ENCODE measurements at regions not wholly inside any gene's neighbourhood (a gene's known extent, or its start where the extent isn't known, plus 50 kb on each side); places are given as distances from the start of the nearest gene placed in this dataset.

DNA sequence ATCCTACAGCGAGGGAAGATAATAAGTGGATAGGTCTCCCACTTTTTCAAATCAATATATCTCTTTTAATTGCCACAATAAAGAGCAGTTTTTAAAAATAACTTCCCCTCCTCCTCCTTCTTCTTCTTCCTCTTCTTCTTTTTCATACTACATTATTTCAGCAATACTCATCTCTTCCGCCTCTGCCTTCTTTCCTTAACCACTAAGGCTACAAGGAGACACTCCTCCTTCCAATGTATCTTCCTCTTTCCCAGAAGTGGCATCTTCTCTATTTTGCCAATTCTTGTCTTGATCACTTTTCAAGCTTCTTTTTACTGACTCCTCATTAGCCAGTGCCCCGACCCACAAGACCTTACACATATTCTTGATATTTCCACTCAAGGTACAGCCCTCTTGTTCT, 546.6 kb upstream of the CHAC2 start:
- H3K4me3 Mint-ChIP-seq (ENCODE audit: unreplicated experiment) = no peak overlapping the region
- TF ChIP-seq, protein P1, sequence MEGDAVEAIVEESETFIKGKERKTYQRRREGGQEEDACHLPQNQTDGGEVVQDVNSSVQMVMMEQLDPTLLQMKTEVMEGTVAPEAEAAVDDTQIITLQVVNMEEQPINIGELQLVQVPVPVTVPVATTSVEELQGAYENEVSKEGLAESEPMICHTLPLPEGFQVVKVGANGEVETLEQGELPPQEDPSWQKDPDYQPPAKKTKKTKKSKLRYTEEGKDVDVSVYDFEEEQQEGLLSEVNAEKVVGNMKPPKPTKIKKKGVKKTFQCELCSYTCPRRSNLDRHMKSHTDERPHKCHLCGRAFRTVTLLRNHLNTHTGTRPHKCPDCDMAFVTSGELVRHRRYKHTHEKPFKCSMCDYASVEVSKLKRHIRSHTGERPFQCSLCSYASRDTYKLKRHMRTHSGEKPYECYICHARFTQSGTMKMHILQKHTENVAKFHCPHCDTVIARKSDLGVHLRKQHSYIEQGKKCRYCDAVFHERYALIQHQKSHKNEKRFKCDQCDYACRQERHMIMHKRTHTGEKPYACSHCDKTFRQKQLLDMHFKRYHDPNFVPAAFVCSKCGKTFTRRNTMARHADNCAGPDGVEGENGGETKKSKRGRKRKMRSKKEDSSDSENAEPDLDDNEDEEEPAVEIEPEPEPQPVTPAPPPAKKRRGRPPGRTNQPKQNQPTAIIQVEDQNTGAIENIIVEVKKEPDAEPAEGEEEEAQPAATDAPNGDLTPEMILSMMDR (IDR thresholded peaks at IDR 0.05; ENCODE audit: unreplicated experiment) = no peak
- no peaks in the 10 kb centered on the region for H3K36me3 Mint-ChIP-seq (ENCODE audit: insufficient read depth, unreplicated experiment)
- no peak overlapping the region for H3K27ac Mint-ChIP-seq (ENCODE audit: low read depth, unreplicated experiment)
- POLR2A ChIA-PET = interaction anchor here (0.6 kb wide), 1 partner anchor 987 kb away, joined by 3 read pairs; no protein-coding TSS in a partner anchor
- DNase-seq (ENCODE audit: unreplicated experiment) = no peak
- CTCF ChIA-PET = interaction anchor here (1.2 to 2.0 kb wide), 3 partner anchors 11 to 17 kb away, joined by 3 to 5 read pairs (median 4); no protein-coding TSS in a partner anchor
- H3K9me3 Mint-ChIP-seq (ENCODE audit: unreplicated experiment) = no peaks in the 10 kb centered on the region
- no peaks in the 10 kb centered on the region for H3K4me1 Mint-ChIP-seq (ENCODE audit: insufficient read depth, unreplicated experiment)
- no peaks in the 10 kb centered on the region for H3K27me3 Mint-ChIP-seq (ENCODE audit: insufficient read depth, unreplicated experiment)
- BruUV-seq (replicated peaks) = no TSS peak
- intact Hi-C loops (cut with micrococcal nuclease) = no loop called here

DNA sequence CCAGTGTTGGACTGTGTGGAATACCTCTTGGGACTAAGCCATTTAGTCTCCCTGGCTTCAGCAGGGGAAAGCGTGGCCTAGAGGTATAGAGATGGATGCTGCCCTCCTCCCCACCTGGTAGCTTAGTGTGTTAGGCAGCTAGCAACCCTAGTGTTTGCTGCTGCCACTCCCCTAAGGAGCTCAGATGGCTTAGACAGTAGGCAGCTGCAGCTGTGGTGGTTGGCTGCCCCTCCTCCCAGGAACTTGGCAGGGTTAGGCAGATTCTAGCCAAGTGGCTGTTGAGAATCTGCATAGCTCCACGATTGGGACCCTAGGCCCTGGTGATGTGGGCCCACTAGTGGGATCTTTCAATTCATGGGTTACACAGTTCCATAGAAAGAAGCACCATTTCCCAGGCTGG, 550.4 kb upstream of the CHAC2 start:
- peaks cover 16% of the 10 kb centered on the region for H3K9me3 Mint-ChIP-seq (ENCODE audit: unreplicated experiment)
- H3K27ac Mint-ChIP-seq (ENCODE audit: low read depth, unreplicated experiment) = no peak overlapping the region
- CTCF ChIA-PET = interaction anchor here (0.6 to 0.7 kb wide), 2 partner anchors 17 to 245 kb away, joined by 3 read pairs; no protein-coding TSS in a partner anchor
- intact Hi-C loops (cut with micrococcal nuclease) = no loop called here
- no peaks in the 10 kb centered on the region for H3K36me3 Mint-ChIP-seq (ENCODE audit: insufficient read depth, unreplicated experiment)
- TF ChIP-seq, protein P1 (IDR thresholded peaks at IDR 0.05; ENCODE audit: unreplicated experiment) = no peak
- H3K27me3 Mint-ChIP-seq (ENCODE audit: insufficient read depth, unreplicated experiment) = no peaks in the 10 kb centered on the region
- POLR2A ChIA-PET = no interaction called here
- no TSS peak for BruUV-seq (replicated peaks)
- no peak overlapping the region for H3K4me3 Mint-ChIP-seq (ENCODE audit: unreplicated experiment)
- no peak for DNase-seq (ENCODE audit: unreplicated experiment)
- no peaks in the 10 kb centered on the region for H3K4me1 Mint-ChIP-seq (ENCODE audit: insufficient read depth, unreplicated experiment)

DNA sequence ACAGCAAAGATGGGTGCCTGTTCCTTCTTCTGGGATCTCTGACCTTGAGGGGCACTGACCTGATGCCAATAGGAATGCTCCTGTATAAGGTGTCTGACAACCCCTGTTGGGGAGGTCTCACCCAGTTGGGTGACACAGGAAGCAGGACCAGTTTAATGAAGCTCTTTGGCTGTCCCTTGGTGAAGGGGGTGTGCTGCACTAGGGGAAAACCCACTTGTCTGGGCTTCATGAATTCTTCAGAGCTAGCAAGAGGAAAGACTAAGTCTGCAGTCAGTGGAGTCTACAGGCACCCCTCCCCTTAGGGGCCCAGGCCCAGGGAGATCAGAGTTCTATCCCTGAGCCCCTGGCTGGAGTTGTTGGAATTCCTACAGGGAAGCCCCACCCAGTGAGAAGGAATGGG, 550.8 kb upstream of the CHAC2 start:
- ChIA-PET CTCF (interaction anchor here (0.6 kb wide), 1 partner anchor 17 kb away, joined by 3 read pairs; no protein-coding TSS in a partner anchor), POLR2A (interaction anchor here (0.6 kb wide), 1 partner anchor 642 kb away, joined by 3 read pairs; no protein-coding TSS in a partner anchor)
- Mint-ChIP-seq H3K4me3 (ENCODE audit: unreplicated experiment) (no peak overlapping the region), H3K9me3 (ENCODE audit: unreplicated experiment) (peaks cover 16% of the 10 kb centered on the region), H3K4me1 (ENCODE audit: insufficient read depth, unreplicated experiment) (no peaks in the 10 kb centered on the region), H3K27ac (ENCODE audit: low read depth, unreplicated experiment) (no peak overlapping the region), H3K27me3 (ENCODE audit: insufficient read depth, unreplicated experiment) (no peaks in the 10 kb centered on the region), H3K36me3 (ENCODE audit: insufficient read depth, unreplicated experiment) (no peaks in the 10 kb centered on the region)
- no TSS peak for BruUV-seq (replicated peaks)
- TF ChIP-seq, protein P1 (IDR thresholded peaks at IDR 0.05; ENCODE audit: unreplicated experiment) = no peak
- DNase-seq (ENCODE audit: unreplicated experiment) = no peak
- intact Hi-C loops (cut with micrococcal nuclease) = no loop called here

DNA sequence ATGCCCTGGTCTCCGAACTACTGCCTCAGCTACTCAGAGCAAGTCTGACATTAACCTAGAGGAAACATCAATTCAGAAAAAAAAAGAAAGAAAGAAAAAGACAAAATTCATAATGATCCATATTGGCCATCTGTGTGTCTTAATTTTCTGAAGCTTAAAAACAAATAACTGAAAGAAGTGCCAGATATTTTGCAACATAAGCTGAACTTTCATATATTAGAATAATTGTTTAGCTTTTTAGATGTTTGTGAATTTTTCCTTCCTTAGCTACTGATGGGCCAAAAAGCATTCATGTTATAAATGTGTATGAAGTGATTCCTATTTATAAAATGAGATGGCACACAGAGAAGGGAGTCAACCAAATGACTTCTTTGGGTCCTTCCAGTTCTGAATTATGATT, 555.0 kb upstream of the CHAC2 start:
- Mint-ChIP-seq H3K27ac (ENCODE audit: low read depth, unreplicated experiment) (no peak overlapping the region), H3K36me3 (ENCODE audit: insufficient read depth, unreplicated experiment) (no peaks in the 10 kb centered on the region), H3K4me3 (ENCODE audit: unreplicated experiment) (no peak overlapping the region), H3K4me1 (ENCODE audit: insufficient read depth, unreplicated experiment) (no peaks in the 10 kb centered on the region), H3K9me3 (ENCODE audit: unreplicated experiment) (peaks cover 16% of the 10 kb centered on the region), H3K27me3 (ENCODE audit: insufficient read depth, unreplicated experiment) (no peaks in the 10 kb centered on the region)
- BruUV-seq (replicated peaks) = no TSS peak
- TF ChIP-seq, protein P1 (IDR thresholded peaks at IDR 0.05; ENCODE audit: unreplicated experiment) = no peak
- no peak for DNase-seq (ENCODE audit: unreplicated experiment)
- intact Hi-C loops (cut with micrococcal nuclease) = no loop called here
- CTCF ChIA-PET = interaction anchor here (0.6 to 1.9 kb wide), 4 partner anchors 10 to 796 kb away, joined by 3 to 14 read pairs (median 3); no protein-coding TSS in a partner anchor
- POLR2A ChIA-PET = no interaction called here
